Rectal smooth muscle tissue (tissue), 1 donor: ENCODE measurements at regions not wholly inside any gene's neighbourhood (a gene's known extent, or its start where the extent isn't known, plus 50 kb on each side); places are given as distances from the start of the nearest gene placed in this dataset.
"Not testable (repeated sequence)": the region's sequence is repeated elsewhere in the genome, so short reads cannot be mapped to it uniquely, and the experiment has no call there.

ENCODE experiments used
- H3K27ac ChIP-seq: one replicate; pipeline ENCODE4 v1.7.0; 2013; ENCODE audit warnings: low read depth, low read length, inconsistent platforms
- H3K27me3 ChIP-seq: one replicate; pipeline ENCODE4 v1.7.0; 2013; ENCODE audit warnings: low read length; ENCODE audit not compliant: control insufficient read depth, insufficient read depth
- H3K36me3 ChIP-seq: one replicate; pipeline ENCODE4 v1.7.0; 2013; ENCODE audit warnings: low read length; ENCODE audit not compliant: control insufficient read depth, insufficient read depth
- H3K4me1 ChIP-seq: one replicate; pipeline ENCODE4 v1.7.0; 2013; ENCODE audit warnings: low read length; ENCODE audit not compliant: control insufficient read depth, insufficient read depth
- H3K4me3 ChIP-seq: one replicate; pipeline ENCODE4 v1.7.0; 2013; ENCODE audit warnings: low read length
- H3K9ac ChIP-seq: one replicate; pipeline ENCODE4 v1.7.0; 2013; ENCODE audit warnings: low read length

GRCh38 chr10:109239371-109239770, 683.9 kb downstream of the XPNPEP1 start:
- H3K27me3 ChIP-seq: no peaks in the 10 kb centered on the region
- H3K9ac ChIP-seq: no peak overlapping the region
- no peaks in the 10 kb centered on the region for H3K36me3 ChIP-seq
- peaks cover 2% of the 10 kb centered on the region for H3K4me1 ChIP-seq
- H3K27ac ChIP-seq: no peak overlapping the region
- H3K4me3 ChIP-seq: no peak overlapping the region

GRCh38 chr10:109237682-109238081, 685.6 kb downstream of the XPNPEP1 start:
- Histone ChIP-seq H3K4me3 (no peak overlapping the region), H3K27ac (no peak overlapping the region), H3K4me1 (peaks cover 2% of the 10 kb centered on the region), H3K9ac (no peak overlapping the region), H3K27me3 (no peaks in the 10 kb centered on the region), H3K36me3 (no peaks in the 10 kb centered on the region)

GRCh38 chr10:109237050-109237449, 686.3 kb downstream of the XPNPEP1 start:
- Histone ChIP-seq H3K36me3 (no peaks in the 10 kb centered on the region), H3K9ac (no peak overlapping the region), H3K4me3 (no peak overlapping the region), H3K4me1 (peaks cover 2% of the 10 kb centered on the region), H3K27me3 (no peaks in the 10 kb centered on the region), H3K27ac (no peak overlapping the region)

- H3K4me3 ChIP-seq, H3K36me3 ChIP-seq, H3K9ac ChIP-seq, H3K27ac ChIP-seq, H3K4me1 ChIP-seq, H3K27me3 ChIP-seq: not testable (repeated sequence)
Observed at GRCh38 chr10:109223533-109223932, 699.8 kb downstream of the XPNPEP1 start.

- H3K9ac ChIP-seq: no peak overlapping the region
- H3K27me3 ChIP-seq: no peaks in the 10 kb centered on the region
- no peak overlapping the region for H3K4me3 ChIP-seq
- no peaks in the 10 kb centered on the region for H3K36me3 ChIP-seq
- no peak overlapping the region for H3K27ac ChIP-seq
- H3K4me1 ChIP-seq: no peaks in the 10 kb centered on the region
Observed at GRCh38 chr10:109219935-109220605, 703.2 kb downstream of the XPNPEP1 start.

- Histone ChIP-seq H3K27me3 (no peaks in the 10 kb centered on the region), H3K9ac (no peak overlapping the region), H3K4me3 (no peak overlapping the region), H3K4me1 (no peaks in the 10 kb centered on the region), H3K36me3 (no peaks in the 10 kb centered on the region), H3K27ac (no peak overlapping the region)
Observed at GRCh38 chr10:109218207-109218606, 705.1 kb downstream of the XPNPEP1 start.

- H3K9ac ChIP-seq: no peak overlapping the region
- no peaks in the 10 kb centered on the region for H3K36me3 ChIP-seq
- no peak overlapping the region for H3K27ac ChIP-seq
- no peak overlapping the region for H3K4me3 ChIP-seq
- H3K27me3 ChIP-seq: no peaks in the 10 kb centered on the region
- no peaks in the 10 kb centered on the region for H3K4me1 ChIP-seq
Observed at GRCh38 chr10:109215291-109216075, 707.8 kb downstream of the XPNPEP1 start.

- H3K4me1 ChIP-seq, H3K9ac ChIP-seq, H3K27ac ChIP-seq, H3K36me3 ChIP-seq, H3K4me3 ChIP-seq, H3K27me3 ChIP-seq: not testable (repeated sequence)
Observed at GRCh38 chr10:109214891-109215290, 708.4 kb downstream of the XPNPEP1 start.

- Histone ChIP-seq H3K4me1 (no peaks in the 10 kb centered on the region), H3K9ac (no peak overlapping the region), H3K36me3 (no peaks in the 10 kb centered on the region), H3K4me3 (no peak overlapping the region), H3K27ac (no peak overlapping the region), H3K27me3 (no peaks in the 10 kb centered on the region)
Observed at GRCh38 chr10:109207361-109207760, 716.0 kb downstream of the XPNPEP1 start.

- H3K36me3 ChIP-seq: no peaks in the 10 kb centered on the region
- no peaks in the 10 kb centered on the region for H3K4me1 ChIP-seq
- H3K27me3 ChIP-seq: no peaks in the 10 kb centered on the region
- H3K9ac ChIP-seq: no peak overlapping the region
- no peak overlapping the region for H3K4me3 ChIP-seq
- H3K27ac ChIP-seq: no peak overlapping the region
Observed at GRCh38 chr10:109205929-109206585, 717.3 kb downstream of the XPNPEP1 start.

GRCh38 chr10:109203646-109204353, 719.5 kb downstream of the XPNPEP1 start:
- H3K27me3 ChIP-seq: no peaks in the 10 kb centered on the region

GRCh38 chr10:109202111-109202510, 721.2 kb downstream of the XPNPEP1 start:
- Histone ChIP-seq H3K9ac (no peak overlapping the region), H3K27me3 (no peaks in the 10 kb centered on the region), H3K27ac (no peak overlapping the region), H3K36me3 (no peaks in the 10 kb centered on the region), H3K4me1 (no peaks in the 10 kb centered on the region), H3K4me3 (no peak overlapping the region)

More at GRCh38 chr10:109203646-109204353, 719.5 kb downstream of the XPNPEP1 start:
- no peaks in the 10 kb centered on the region for H3K4me1 ChIP-seq
- H3K27ac ChIP-seq: no peak overlapping the region
- no peaks in the 10 kb centered on the region for H3K36me3 ChIP-seq
- H3K9ac ChIP-seq: no peak overlapping the region
- no peak overlapping the region for H3K4me3 ChIP-seq
